HFF-Myc (cell line): ENCODE measurements at regions not wholly inside any gene's neighbourhood (a gene's known extent, or its start where the extent isn't known, plus 50 kb on each side); places are given as distances from the start of the nearest gene placed in this dataset.

ENCODE experiments used
- DNase-seq: peaks from one replicate; pipeline ENCODE4 v3.0.0-alpha.2; 2011; ENCODE audit warnings: low read depth; ENCODE audit errors: extremely low read depth
- H3K4me3 ChIP-seq: replicated peaks from 2 replicates; pipeline ENCODE4 v1.5.1; 2011; ENCODE audit warnings: low read depth, mild to moderate bottlenecking, control low read depth, low read length
- CTCF ChIP-seq: IDR thresholded peaks from 2 replicates; pipeline ENCODE4 v1.5.1; 2012; ENCODE audit warnings: mild to moderate bottlenecking, low read depth, low read length, control low read depth; ENCODE audit errors: missing control alignments

GRCh38 chr3:181952221-181952620 lies 240.5 kb downstream of the SOX2 start:
- no peak for TF ChIP-seq CTCF
- no peak for DNase-seq
- no peak overlapping the region for H3K4me3 ChIP-seq

- DNase-seq, result no peak
- H3K4me3 ChIP-seq, result no peak overlapping the region
- no peak for TF ChIP-seq CTCF
Observed at GRCh38 chr3:181952929-181953328, 241.2 kb downstream of the SOX2 start.

GRCh38 chr3:181955566-181955965 lies 243.8 kb downstream of the SOX2 start:
- no peak for DNase-seq
- no peak for TF ChIP-seq CTCF
- H3K4me3 ChIP-seq, result no peak overlapping the region

GRCh38 chr3:181956122-181956521 lies 244.4 kb downstream of the SOX2 start:
- TF ChIP-seq CTCF, result no peak
- H3K4me3 ChIP-seq, result no peak overlapping the region
- no peak for DNase-seq

- DNase-seq, result no peak
- H3K4me3 ChIP-seq, result no peak overlapping the region
- TF ChIP-seq CTCF, result no peak
Observed at GRCh38 chr3:181966393-181966792, 254.7 kb downstream of the SOX2 start.

GRCh38 chr3:181969925-181970324 lies 258.2 kb downstream of the SOX2 start:
- no peak overlapping the region for H3K4me3 ChIP-seq
- DNase-seq, result no peak
- TF ChIP-seq CTCF, result no peak

GRCh38 chr3:181971424-181971823 lies 259.7 kb downstream of the SOX2 start:
- H3K4me3 ChIP-seq, result no peak overlapping the region
- no peak for DNase-seq
- TF ChIP-seq CTCF, result no peak
